ENCODE measurements at regions not wholly inside any gene's neighbourhood (a gene's known extent, or its start where the extent isn't known, plus 50 kb on each side); places are given as distances from the start of the nearest gene placed in this dataset.

DNA sequence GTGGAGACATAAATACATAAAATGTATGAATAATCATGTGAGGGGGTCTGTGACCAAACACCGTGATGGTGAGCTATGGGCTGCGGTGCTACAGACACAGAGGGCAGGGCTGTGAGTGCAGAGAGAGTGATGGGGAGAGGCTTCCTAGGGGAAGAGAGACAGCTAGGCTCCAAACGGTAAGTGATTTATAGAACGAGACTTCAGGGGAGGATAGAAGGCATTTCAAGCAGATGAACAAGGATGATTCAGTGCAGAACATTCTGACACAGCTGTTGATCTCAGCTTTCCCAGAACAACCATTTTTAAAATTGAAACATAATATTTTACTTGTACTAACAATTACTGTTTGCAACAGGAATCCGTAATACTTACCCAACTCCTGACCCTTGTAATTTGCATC lies 100.7 kb downstream of the GAS1 start:
- TF ChIP-seq, protein P1, sequence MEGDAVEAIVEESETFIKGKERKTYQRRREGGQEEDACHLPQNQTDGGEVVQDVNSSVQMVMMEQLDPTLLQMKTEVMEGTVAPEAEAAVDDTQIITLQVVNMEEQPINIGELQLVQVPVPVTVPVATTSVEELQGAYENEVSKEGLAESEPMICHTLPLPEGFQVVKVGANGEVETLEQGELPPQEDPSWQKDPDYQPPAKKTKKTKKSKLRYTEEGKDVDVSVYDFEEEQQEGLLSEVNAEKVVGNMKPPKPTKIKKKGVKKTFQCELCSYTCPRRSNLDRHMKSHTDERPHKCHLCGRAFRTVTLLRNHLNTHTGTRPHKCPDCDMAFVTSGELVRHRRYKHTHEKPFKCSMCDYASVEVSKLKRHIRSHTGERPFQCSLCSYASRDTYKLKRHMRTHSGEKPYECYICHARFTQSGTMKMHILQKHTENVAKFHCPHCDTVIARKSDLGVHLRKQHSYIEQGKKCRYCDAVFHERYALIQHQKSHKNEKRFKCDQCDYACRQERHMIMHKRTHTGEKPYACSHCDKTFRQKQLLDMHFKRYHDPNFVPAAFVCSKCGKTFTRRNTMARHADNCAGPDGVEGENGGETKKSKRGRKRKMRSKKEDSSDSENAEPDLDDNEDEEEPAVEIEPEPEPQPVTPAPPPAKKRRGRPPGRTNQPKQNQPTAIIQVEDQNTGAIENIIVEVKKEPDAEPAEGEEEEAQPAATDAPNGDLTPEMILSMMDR (IDR thresholded peaks at IDR 0.05; ENCODE audit: extremely low read depth, missing control alignments), result no peak
- DNase-seq (ENCODE audit: low spot score), result no peak

GRCh38 chr9:86843206-86843605 lies 104.1 kb downstream of the GAS1 start:
- no peak for DNase-seq (ENCODE audit: low spot score)

GRCh38 chr9:86842573-86842972 lies 104.7 kb downstream of the GAS1 start:
- TF ChIP-seq, protein P1 (IDR thresholded peaks at IDR 0.05; ENCODE audit: extremely low read depth, missing control alignments), result no peak
- DNase-seq (ENCODE audit: low spot score), result no peak

More at GRCh38 chr9:86843206-86843605, 104.1 kb downstream of the GAS1 start:
- TF ChIP-seq, protein P1 (IDR thresholded peaks at IDR 0.05; ENCODE audit: extremely low read depth, missing control alignments), result no peak

DNA sequence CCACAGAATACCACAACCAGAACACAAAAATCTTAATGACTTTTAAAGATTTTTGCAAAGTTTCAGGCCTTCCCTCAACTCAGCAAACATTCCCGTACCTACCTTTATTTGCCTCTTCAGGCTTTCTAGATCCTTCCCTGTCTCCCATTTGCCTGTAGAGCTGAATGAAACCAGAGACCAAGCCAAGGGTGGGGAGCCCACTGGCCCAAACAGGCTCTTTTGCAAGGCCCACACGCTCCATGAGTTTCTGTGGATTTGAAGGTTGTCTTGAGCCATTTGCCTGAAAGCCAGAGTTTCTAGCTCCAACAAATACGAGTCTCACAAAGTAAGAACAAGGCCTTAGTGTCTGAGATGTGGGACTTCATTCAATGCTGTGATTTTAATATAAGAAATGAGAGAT lies 107.8 kb downstream of the GAS1 start:
- TF ChIP-seq, protein P1 (IDR thresholded peaks at IDR 0.05; ENCODE audit: extremely low read depth, missing control alignments), result no peak
- no peak for DNase-seq (ENCODE audit: low spot score)

- TF ChIP-seq, protein P1 (IDR thresholded peaks at IDR 0.05; ENCODE audit: extremely low read depth, missing control alignments), result no peak
- DNase-seq (ENCODE audit: low spot score), result no peak
Observed at GRCh38 chr9:86838519-86839497, 108.5 kb downstream of the GAS1 start.

DNA sequence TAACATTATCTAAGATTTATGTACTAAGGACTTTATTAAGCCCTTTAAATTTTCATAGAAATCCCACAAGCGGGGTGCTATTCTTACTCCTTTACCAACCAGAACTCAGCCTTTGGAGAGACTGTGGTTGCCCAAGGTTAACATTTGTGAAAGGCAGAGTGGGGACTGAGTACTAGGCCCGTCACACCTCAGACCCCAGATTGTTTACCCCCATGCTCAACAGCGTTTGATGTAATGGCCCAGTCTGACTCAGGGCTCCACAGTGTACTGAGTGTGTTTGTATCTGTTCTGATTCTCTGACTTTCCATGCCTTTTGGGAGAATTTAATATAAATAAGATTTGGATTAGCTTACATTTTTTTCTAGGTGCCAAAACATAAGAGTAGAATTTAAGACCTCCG lies 110.0 kb downstream of the GAS1 start:
- no peak for DNase-seq (ENCODE audit: low spot score)
- TF ChIP-seq, protein P1 (IDR thresholded peaks at IDR 0.05; ENCODE audit: extremely low read depth, missing control alignments), result no peak

GRCh38 chr9:86836797-86837196 lies 110.5 kb downstream of the GAS1 start:
- TF ChIP-seq, protein P1 (IDR thresholded peaks at IDR 0.05; ENCODE audit: extremely low read depth, missing control alignments), result no peak

More at GRCh38 chr9:86836797-86837196, 110.5 kb downstream of the GAS1 start:
- DNase-seq (ENCODE audit: low spot score), result peak; percentile 11

All from GM20000 (cell line).